CD14-positive monocyte (primary cell): ENCODE measurements at regions not wholly inside any gene's neighbourhood (a gene's known extent, or its start where the extent isn't known, plus 50 kb on each side); places are given as distances from the start of the nearest gene placed in this dataset.

ENCODE experiments used
- DNase-seq, 3 donors: peaks; one replicate each; pipeline ENCODE4 v3.0.0-alpha.2; 2011 to 2022
- H2AFZ ChIP-seq: 2 replicates; pipeline ENCODE4 v1.6.0; 2012; ENCODE audit warnings: mild to moderate bottlenecking, low read depth, low read length, inconsistent platforms; ENCODE audit not compliant: insufficient read depth, poor library complexity, severe bottlenecking
- H3K27ac ChIP-seq, 2 donors: 1 replicate in 1 of 2; 2 replicates in 1 of 2; pipeline ENCODE4 v1.5.1; 2012 to 2013; ENCODE audit warnings: low read length in 2 of 2, control low read depth in 1 of 2, inconsistent platforms in 1 of 2, low read depth in 1 of 2, mild to moderate bottlenecking in 1 of 2
- H3K27me3 ChIP-seq, 2 donors: one replicate each; pipeline versions ENCODE4 v1.6.0 to v1.6.1; 2011 to 2013; ENCODE audit warnings: low read length in 2 of 2; ENCODE audit not compliant: control insufficient read depth in 2 of 2, insufficient read depth in 2 of 2
- H3K36me3 ChIP-seq, 2 donors: replicated peaks in 1 of 2; 1 replicate in 1 of 2; 2 replicates in 1 of 2; pipeline versions ENCODE4 v1.5.1 to v1.6.1; 2012 to 2013; ENCODE audit warnings: low read length in 2 of 2, control low read depth in 1 of 2, inconsistent platforms in 1 of 2, mild to moderate bottlenecking in 1 of 2; ENCODE audit not compliant: insufficient read depth in 2 of 2, control insufficient read depth in 1 of 2
- H3K4me1 ChIP-seq, 2 donors: 1 replicate in 1 of 2; 2 replicates in 1 of 2; pipeline versions ENCODE4 v1.5.1 to v1.6.1; 2012 to 2013; ENCODE audit warnings: low read length in 2 of 2, control low read depth in 1 of 2, inconsistent platforms in 1 of 2, mild to moderate bottlenecking in 1 of 2, moderate library complexity in 1 of 2; ENCODE audit not compliant: insufficient read depth in 2 of 2, control insufficient read depth in 1 of 2
- H3K4me2 ChIP-seq: replicated peaks from 2 replicates; pipeline ENCODE3; 2012; ENCODE audit warnings: low read length, moderate library complexity, mild to moderate bottlenecking; ENCODE audit not compliant: poor library complexity, severe bottlenecking; ENCODE audit errors: extremely low read depth
- H3K4me3 ChIP-seq, 3 experiments: fragments of 200-600 bp in 1 of 3; sonication (generic) in 1 of 3; replicated peaks in 1 of 3; 1 replicate in 2 of 3; 2 replicates in 1 of 3; pipeline ENCODE4 v1.5.1; 2011 to 2013; ENCODE audit warnings: low read length in 3 of 3, mild to moderate bottlenecking in 3 of 3, control low read depth in 2 of 3, low read depth in 2 of 3, inconsistent platforms in 1 of 3, moderate library complexity in 1 of 3
- H3K79me2 ChIP-seq: 2 replicates; pipeline ENCODE4 v1.6.0; 2012; ENCODE audit warnings: mild to moderate bottlenecking, control low read depth, inconsistent platforms, low read length, moderate library complexity; ENCODE audit not compliant: insufficient read depth
- H3K9ac ChIP-seq: 2 replicates; pipeline ENCODE4 v1.6.0; 2017; ENCODE audit warnings: low read length, mild to moderate bottlenecking; ENCODE audit not compliant: insufficient read depth, poor library complexity, severe bottlenecking
- H3K9me3 ChIP-seq, 2 donors: replicated peaks in 1 of 2; 1 replicate in 1 of 2; 2 replicates in 1 of 2; pipeline versions ENCODE4 v1.5.1 to v1.6.1; 2012 to 2013; ENCODE audit warnings: low read length in 2 of 2, control low read depth in 1 of 2; ENCODE audit not compliant: control insufficient read depth in 1 of 2, insufficient read depth in 1 of 2
- H4K20me1 ChIP-seq: 2 replicates; pipeline ENCODE4 v1.6.0; 2012; ENCODE audit warnings: mild to moderate bottlenecking, low read length, control low read depth, moderate library complexity; ENCODE audit not compliant: insufficient read depth
- H3K27ac Mint-ChIP-seq, 7 donors: one replicate each; pipeline ENCODE4 v1.8.0; 2020; ENCODE audit warnings: mild to moderate bottlenecking in 7 of 7, mixed read lengths in 7 of 7, moderate library complexity in 6 of 7, inconsistent platforms in 2 of 7
- H3K27me3 Mint-ChIP-seq, 3 donors: one replicate each; pipeline ENCODE4 v1.8.0; 2021 to 2022; ENCODE audit warnings: low read depth in 3 of 3, mild to moderate bottlenecking in 3 of 3, mixed read lengths in 3 of 3, moderate library complexity in 3 of 3, inconsistent platforms in 1 of 3
- H3K36me3 Mint-ChIP-seq, 2 donors: one replicate each; pipeline ENCODE4 v1.8.0; 2020; ENCODE audit warnings: mixed read lengths in 2 of 2, inconsistent platforms in 1 of 2, mild to moderate bottlenecking in 1 of 2
- H3K4me1 Mint-ChIP-seq: one replicate; pipeline ENCODE4 v1.8.0; 2020; ENCODE audit warnings: mild to moderate bottlenecking, mixed read lengths
- H3K4me3 Mint-ChIP-seq, 2 donors: one replicate each; pipeline ENCODE4 v1.8.0; 2020; ENCODE audit warnings: mild to moderate bottlenecking in 2 of 2, mixed read lengths in 2 of 2, moderate library complexity in 1 of 2
- H3K9me3 Mint-ChIP-seq, 7 donors: one replicate each; pipeline ENCODE4 v1.8.0; 2020 to 2022; ENCODE audit warnings: mixed read lengths in 7 of 7, mild to moderate bottlenecking in 6 of 7, moderate library complexity in 6 of 7, inconsistent platforms in 2 of 7
- WGBS: methylation state at CpG from one replicate; pipeline ENCODE4 v1.1.5; 2013; ENCODE audit warnings: missing lambda C conversion rate; ENCODE audit not compliant: insufficient coverage; 5-methylcytosine and 5-hydroxymethylcytosine counted together
- intact Hi-C, 2 donors: fragments of 100-400 bp; cut with micrococcal nuclease; formaldehyde crosslinking; loops; one replicate each; pipeline versions ENCODE4 v1.15.0 to v1.15.1; 2023
- TF ChIP-seq, protein P1 (sequence below): fragments of 200-600 bp; IDR thresholded peaks from one replicate; pipeline ENCODE4 v1.8.0; 2022; ENCODE audit warnings: antibody characterized with exemption, mild to moderate bottlenecking

DNA sequence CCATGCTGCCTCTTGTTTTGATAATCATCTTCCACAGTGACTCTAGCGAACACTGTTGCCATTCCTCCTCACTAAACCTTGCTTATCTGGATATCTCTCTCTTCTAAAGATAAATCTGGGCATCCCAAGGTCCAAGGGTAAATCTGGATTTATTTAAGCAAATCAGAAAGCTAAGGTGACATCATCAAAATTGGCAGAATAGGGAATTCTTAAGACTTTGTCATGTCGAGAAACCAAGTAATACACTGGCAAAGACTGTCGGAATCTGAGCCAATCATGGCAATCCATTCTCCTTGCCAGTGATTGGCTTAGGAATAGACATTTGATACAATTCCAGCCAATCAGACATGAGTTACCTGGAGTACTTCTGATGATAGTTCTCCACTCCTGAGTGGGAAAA, 362.7 kb upstream of the PTGER4 start:
- no peaks in the 10 kb centered on the region for H3K27me3 Mint-ChIP-seq
- Histone ChIP-seq H2AFZ (no peak overlapping the region), H3K9ac (no peak overlapping the region), H3K36me3 (no peaks in the 10 kb centered on the region), H4K20me1 (no peaks in the 10 kb centered on the region), H3K4me1 (peaks cover 0 to under 1% of the 10 kb centered on the region in 2 donors), H3K4me2 (no peak overlapping the region), H3K27ac (no peak overlapping the region), H3K79me2 (no peaks in the 10 kb centered on the region), H3K27me3 (no peaks in the 10 kb centered on the region), H3K9me3 (no peaks in the 10 kb centered on the region), H3K4me3 (no peak overlapping the region)
- WGBS = no CpG with 5 or more reads among the region's 3 CpGs
- H3K27ac Mint-ChIP-seq = no peak overlapping the region
- H3K36me3 Mint-ChIP-seq = no peaks in the 10 kb centered on the region
- H3K9me3 Mint-ChIP-seq = peaks cover 0 to 2% (median 0%) of the 10 kb centered on the region in 7 donors
- intact Hi-C loops = no loop called here
- peaks cover 2% of the 10 kb centered on the region for H3K4me1 Mint-ChIP-seq
- TF ChIP-seq, protein P1, sequence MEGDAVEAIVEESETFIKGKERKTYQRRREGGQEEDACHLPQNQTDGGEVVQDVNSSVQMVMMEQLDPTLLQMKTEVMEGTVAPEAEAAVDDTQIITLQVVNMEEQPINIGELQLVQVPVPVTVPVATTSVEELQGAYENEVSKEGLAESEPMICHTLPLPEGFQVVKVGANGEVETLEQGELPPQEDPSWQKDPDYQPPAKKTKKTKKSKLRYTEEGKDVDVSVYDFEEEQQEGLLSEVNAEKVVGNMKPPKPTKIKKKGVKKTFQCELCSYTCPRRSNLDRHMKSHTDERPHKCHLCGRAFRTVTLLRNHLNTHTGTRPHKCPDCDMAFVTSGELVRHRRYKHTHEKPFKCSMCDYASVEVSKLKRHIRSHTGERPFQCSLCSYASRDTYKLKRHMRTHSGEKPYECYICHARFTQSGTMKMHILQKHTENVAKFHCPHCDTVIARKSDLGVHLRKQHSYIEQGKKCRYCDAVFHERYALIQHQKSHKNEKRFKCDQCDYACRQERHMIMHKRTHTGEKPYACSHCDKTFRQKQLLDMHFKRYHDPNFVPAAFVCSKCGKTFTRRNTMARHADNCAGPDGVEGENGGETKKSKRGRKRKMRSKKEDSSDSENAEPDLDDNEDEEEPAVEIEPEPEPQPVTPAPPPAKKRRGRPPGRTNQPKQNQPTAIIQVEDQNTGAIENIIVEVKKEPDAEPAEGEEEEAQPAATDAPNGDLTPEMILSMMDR = no peak
- DNase-seq = no peak
- no peak overlapping the region for H3K4me3 Mint-ChIP-seq

DNA sequence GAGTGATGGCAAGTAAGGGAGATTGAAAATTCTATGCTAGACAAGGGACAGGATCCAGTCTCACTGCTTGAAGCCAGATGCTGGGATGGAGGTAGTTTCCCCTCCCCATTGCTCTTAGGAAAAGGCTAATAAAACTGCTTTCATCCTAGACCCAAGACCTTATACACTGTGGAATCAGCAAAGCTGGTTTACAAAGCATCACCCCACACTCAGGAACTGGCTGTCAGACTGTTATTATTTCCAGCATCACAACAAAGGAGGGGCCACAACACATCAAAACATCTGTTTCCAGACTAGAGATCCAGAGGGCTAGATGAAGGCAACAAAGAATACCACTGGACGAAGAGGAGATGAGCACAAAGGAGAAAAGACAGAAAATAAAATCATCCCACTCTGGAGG, 364.6 kb upstream of the PTGER4 start:
- Mint-ChIP-seq H3K36me3 (no peaks in the 10 kb centered on the region), H3K27ac (no peak overlapping the region), H3K4me1 (no peaks in the 10 kb centered on the region), H3K9me3 (peaks cover 0 to 3% (median 0%) of the 10 kb centered on the region in 7 donors), H3K27me3 (no peaks in the 10 kb centered on the region), H3K4me3 (no peak overlapping the region)
- no peaks in the 10 kb centered on the region for H3K4me1 ChIP-seq
- no peak overlapping the region for H2AFZ ChIP-seq
- no peak for DNase-seq
- H3K9ac ChIP-seq = no peak overlapping the region
- no peak overlapping the region for H3K27ac ChIP-seq
- TF ChIP-seq, protein P1 = no peak
- intact Hi-C loops = no loop called here
- no peaks in the 10 kb centered on the region for H3K27me3 ChIP-seq
- H3K4me2 ChIP-seq = no peak overlapping the region
- no peaks in the 10 kb centered on the region for H4K20me1 ChIP-seq
- no peaks in the 10 kb centered on the region for H3K9me3 ChIP-seq
- no peak overlapping the region for H3K4me3 ChIP-seq
- H3K36me3 ChIP-seq = no peaks in the 10 kb centered on the region
- WGBS = no CpG with 5 or more reads among the region's 1 CpG
- no peaks in the 10 kb centered on the region for H3K79me2 ChIP-seq
